Activated CD4-positive, alpha-beta T cell treated with anti-CD3 and anti-CD28 coated beads, Interleukin-2, Interleukin-4, amounts not matched to agents 100 ng/mL and 50 ng/mL, durations not matched to agents 16 hours and 8 hours (primary cell): ENCODE measurements at regions not wholly inside any gene's neighbourhood (a gene's known extent, or its start where the extent isn't known, plus 50 kb on each side); places are given as distances from the start of the nearest gene placed in this dataset.
"Not testable (repeated sequence)": the region's sequence is repeated elsewhere in the genome, so short reads cannot be mapped to it uniquely, and the experiment has no call there.

Source experiments
- DNase-seq: peaks from one replicate; pipeline ENCODE4 v3.0.0-alpha.2; 2020; ENCODE audit warnings: low spot score

DNA sequence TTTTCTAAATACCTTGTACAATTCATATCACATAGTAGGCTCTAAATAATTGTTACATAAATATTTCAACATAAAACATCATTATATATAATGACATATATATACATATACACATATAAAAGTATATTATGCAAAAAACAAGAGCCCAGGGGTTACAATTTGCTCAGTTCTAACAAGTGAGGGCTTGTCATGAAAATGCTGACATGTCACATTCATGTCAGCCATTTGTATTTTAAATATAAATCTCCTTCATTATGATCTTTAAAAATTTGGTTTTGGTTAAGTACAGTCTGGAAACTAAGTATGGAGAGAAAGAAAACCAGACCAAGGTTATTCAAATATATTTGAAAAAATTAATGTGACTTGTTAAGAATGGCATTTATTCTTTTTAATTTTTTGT, 2745.4 kb downstream of the PCDH7 start:
- no peak for DNase-seq

DNA sequence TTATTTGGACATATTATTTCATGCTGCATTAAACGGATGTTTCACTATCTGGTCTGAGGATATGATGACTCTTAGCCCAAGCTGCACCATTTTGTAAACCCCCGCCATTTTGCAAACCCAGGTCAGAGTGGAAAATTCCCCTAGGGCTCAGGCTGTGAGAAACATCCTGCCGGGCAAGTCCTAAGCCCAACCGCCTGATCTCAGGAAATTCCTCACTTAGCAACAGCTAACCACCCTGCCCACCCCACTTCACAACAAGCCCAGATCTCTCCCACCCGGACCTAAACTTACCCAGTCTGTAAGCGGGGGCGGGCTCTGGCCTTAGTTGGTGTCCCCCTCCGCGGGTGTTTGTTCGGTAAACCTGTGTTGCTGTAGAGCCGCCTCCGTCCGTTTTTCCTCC, 2747.1 kb downstream of the PCDH7 start:
- DNase-seq, result no peak

DNA sequence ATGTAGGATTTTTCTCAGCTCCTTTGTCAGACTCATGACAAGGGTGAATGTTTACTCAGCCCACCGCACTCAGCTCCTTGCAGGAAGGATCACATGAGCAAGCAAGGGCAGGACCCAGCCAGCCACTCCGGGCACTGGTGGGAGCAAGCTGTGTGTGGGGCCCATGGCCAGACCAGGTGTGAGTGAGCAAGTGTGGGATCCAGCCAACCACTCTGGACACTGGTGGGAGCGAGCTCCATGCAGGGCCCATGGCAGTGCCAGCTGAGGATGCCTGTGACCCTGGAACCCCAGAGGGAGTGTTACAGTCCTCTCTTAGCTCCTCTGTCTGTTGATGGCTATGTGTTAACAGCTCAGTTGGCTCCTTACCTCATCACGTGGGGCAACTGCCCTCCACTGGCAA, 2750.6 kb downstream of the PCDH7 start:
- DNase-seq, result no peak

DNA sequence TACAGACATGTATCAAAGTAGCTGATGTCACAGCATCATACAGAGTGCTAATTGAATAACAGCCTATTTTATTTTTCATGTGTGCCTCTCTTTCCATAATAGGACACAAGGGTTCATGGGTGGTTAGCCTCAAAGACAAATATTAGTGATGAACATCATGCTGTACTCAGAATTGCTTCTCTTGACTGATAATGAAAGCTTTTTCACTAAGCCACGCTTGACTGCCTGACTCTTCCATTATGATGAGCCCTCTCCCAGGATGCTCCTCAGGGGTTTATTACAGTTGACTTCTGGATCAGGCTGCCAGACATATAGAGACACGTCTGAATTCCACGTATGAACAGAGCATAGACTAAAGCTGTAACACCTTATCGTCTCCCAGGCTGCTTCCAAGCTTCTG, 2757.5 kb downstream of the PCDH7 start:
- no peak for DNase-seq

DNA sequence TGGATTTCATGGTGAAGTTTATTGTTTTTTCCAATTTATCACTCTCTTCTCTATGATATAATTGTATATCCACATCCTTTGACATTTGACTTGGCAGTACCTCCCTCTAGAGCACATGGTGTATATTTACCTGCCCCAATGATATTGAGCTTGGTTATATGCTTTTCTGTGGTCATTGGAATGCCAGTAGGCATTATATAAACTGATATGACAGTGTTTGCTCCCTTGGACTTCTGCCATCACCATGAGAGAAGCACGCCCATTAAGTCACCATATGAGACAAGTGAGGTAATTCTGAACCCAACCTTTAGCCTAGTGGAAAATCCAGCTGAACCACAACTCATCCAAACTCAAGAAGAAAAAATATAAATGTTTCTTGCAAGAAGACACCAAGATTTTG, 2761.5 kb downstream of the ARAP2 start:
- no peak for DNase-seq

DNA sequence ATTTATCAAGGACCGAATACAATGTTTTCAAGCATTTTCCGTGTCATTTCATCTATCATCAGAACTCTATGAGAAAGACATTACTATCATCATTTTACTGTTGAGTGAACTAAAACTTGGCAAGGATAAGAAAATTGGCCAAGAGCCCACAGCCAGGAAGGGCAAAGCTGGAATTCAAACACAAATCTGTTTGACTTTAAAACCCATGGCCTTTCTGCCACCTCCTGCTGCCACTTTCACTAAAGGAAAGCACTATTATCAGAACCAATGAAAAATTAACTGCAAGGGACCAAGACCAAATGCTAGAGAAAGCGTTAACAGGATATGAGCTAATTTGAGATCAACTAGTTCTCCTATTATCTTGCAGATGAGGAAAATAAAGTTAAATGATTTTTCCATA, 2759.2 kb downstream of the ARAP2 start:
- DNase-seq, result no peak

DNA sequence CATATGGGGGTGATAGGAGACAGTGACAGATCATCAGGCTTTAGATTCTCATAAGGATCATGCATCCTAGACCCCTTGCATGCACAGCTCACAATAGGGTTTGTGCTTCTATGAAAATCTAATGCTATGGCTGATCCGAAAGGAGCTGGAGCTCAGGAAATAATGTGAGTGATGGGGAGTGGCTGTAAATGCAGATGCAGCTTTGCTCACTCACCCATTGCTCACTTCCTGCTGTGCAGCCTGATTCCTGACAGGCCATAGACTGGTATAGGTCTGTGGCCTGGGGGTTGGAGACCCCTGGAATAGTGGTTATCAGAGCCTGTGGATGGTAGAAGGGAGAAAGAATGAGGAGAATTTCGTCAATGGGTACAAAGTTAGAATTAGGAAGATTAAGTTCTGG, 2751.1 kb downstream of the ARAP2 start:
- no peak for DNase-seq

DNA sequence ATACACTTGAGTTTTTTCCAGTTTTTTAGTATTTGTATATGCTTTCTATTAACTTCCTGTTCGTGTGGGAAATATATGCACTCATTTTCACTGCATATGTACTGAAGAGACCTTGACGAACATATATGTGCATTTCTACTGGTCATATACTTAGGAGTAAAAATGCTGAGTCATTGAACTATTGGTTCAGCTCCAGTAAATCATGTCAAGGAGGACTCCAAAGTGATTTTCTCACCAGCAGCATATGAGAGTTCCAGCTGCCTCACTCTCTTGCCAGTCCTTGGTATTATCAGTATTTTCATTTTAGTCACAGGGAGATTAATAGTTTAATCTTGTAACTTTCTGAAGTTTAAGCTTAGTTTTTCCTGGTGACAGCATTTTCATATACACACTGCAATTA, 2750.2 kb downstream of the ARAP2 start:
- no peak for DNase-seq

DNA sequence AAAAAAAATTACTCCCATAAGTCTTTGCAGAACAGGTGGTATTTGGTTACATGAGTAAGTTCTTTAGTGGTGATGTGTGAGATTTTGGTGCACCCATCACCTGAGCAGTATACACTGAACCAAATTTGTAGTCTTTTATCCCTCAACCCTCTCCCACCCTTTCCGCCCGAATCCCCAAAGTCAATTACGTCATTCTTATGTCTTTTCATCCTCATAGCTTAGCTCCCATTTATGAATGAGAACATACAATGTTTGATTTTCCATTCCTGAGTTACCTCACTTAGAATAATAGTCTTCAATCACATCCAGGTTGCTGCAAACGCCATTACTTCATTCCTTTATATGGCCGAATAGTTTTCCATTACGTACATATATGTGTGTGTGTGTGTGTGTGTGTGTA, 2742.7 kb downstream of the ARAP2 start:
- not testable (repeated sequence) for DNase-seq

DNA sequence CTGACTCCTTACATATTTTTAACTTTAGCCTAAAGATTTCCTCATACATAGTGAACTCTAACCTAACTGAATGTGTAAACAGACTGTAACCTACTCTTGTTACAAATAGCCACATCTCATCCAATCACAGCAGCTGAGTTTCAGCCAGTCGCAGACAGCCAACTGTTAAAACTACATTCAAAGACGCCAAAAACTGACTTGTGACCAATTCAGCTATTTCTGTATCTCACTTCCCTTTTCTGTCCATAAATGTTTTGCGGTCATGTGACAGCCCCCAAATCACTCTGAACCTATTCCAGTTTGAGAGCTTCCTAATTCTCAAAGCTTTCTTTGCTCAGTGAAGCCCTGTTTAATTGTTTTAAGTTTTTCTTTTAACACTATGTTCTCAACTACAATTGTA, 2731.9 kb downstream of the ARAP2 start:
- DNase-seq, result no peak

DNA sequence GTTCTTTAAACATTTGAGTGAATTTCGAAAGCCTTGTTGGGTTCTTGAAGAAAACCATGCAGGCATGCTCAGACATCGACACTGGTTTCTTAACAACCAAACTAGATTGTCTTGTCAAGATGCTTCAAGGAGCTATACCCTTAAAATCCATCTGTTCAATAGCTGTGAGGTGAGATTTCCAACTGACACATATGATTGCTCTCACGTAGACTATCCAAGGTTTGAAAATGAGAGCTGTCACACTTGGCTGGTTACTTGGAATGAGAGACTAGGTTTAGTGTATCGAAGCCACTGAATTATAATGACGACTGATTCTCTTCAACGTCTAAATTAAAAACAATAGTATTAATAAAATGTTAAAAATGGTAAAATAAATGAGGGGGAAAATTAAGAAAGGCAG, 2725.5 kb downstream of the ARAP2 start:
- DNase-seq, result no peak

DNA sequence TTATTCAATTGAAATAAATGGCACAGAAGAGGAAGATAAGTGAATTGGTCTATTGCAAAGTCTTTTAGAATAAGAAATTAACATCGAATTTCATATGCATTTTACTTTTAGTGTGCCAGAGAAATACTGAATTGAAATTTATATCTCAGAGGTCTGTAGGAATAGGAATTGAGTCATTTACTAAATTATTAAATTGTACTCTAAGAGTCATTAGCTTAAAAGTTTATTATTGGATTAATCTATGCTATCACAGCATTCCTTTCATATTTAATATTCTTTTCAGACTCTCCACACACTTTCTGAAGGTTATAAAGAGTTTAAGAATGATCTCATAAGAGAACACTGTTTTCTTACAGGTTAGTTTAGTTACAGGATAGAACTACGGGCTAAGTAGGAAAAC, 2711.5 kb downstream of the ARAP2 start:
- DNase-seq, result no peak

DNA sequence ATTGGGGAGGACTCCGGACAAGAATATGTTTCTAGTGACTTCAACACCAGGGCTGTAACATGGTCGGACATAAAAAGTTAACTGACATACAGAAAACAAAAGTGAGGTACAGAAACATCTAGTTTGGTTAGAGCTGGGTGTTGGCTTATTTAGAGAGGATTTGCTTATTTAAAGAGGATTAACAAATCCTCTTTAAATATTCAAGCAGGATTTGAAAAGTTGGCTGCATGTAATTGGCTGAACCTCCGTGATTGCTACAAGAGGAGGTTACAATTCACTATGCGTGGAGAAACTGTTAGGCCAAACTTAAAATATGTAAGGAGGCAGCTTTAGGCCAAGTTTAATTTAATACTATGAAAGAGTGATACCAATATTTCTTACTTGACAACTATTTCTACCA, 2707.4 kb downstream of the ARAP2 start:
- no peak for DNase-seq

DNA sequence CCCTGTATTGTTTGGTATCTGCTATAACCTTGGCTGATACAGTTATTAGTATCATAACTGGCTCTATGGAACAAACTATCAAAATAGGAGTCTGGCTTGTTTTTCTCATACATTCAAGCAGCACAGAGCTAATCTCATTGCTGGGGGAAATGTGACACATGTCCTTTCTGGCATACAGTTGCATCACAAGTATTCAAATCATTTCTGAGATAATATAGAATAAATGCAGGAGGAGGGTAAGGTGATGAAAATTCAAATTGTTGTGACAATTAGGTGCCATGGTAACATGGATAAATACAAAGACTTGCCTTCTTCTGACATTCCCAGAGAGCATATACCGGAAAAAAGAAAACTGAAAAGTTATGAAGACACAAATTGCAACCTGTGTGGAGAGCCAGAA, 2706.8 kb downstream of the ARAP2 start:
- no peak for DNase-seq

DNA sequence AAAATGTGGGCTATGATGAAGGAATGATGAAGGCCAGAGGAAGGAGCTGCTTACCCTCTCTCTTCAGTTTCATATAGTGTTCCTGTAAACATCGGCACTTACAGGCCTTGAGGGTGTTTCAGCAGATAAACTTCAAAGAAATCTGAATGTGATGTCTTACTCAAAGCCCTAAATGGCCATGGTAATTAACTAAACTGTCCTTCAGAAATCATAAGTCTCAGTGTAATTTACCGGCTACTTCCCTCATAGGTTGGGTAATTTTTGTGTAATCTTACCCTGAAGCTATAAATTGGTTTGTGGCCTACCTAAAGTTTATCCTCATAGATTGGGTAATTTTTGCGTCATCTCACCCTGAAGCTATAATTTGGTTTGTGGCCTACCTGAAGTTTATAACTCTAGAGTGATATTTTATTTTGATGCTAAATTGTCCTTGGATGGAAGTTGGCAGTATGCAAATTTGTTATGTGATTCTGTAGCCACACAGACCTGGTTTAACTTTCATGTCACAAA, 2700.3 kb downstream of the ARAP2 start:
- no peak for DNase-seq

DNA sequence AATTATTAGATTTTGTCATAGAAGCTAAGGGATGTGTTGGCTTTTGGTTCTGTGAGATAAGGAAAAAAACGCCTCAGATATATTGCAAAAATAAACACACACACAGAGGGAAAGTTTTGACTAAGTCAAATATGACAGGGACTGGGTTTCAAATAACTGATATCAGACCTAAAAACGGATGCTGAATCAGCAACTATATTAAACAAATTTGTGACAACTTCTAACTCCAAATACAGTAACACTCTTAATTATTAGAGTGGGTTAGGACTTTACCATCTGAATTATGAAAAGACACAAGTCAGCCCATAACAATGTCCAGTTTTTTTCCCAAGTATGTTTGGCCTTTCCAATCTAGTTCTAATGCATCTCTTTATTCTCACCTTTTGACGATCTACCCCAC, 2693.1 kb downstream of the ARAP2 start:
- no peak for DNase-seq

DNA sequence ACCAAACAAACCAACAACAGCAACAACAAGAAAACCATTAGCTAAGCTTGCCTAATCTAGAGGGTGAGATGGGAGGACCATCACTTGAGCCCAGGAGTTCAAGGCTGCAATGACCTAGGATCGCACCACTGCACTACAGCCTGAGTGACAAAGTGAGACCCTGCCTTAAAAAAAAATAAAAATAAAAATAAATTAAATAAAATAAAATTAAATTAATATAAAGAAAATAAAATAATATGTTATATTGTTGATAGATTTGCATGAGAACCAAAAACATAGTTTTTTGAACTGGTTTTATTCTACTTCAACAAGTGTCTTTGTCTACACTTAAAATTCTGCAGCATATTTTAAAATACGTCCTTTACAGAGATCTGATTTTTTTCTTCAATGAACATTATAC, 2683.1 kb downstream of the ARAP2 start:
- DNase-seq, result no peak

DNA sequence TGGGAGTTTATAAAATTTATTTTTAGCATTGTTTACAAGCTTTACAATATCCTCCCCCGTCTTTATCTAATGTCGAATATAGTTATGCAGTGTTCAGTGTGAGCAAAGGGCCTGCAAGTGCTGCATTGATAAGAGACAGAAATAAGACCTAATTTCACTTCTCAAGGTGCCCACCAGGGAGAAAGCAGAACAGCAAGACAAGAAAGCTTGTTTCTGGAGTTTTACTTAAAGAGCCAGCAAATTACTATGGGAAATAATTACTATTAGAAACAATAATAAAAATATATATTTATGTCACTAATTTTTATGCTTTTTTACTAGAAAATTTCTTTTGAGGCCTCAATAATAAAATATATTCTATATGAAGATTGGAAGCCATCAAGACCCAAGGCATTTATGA, 2677.7 kb downstream of the ARAP2 start:
- DNase-seq, result no peak

DNA sequence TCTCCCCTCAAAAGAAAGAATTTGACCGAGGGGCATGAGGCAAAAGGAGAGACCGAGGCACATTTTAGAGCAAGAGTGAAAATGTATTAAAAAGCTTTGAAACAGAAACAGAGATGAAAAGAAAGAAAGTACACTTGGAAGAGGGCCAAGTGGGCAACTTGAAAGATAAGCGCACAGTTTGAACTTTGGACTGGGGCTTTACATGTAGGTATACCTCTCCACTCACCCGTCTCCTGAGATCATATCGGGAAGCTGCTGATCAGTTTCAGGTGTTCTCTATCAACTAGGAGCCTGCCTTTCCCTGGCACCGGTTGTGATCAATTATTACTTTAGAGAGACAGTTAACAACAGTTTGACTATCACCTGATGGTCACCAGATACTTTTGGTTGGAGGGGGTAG, 2666.5 kb downstream of the ARAP2 start:
- DNase-seq, result no peak

DNA sequence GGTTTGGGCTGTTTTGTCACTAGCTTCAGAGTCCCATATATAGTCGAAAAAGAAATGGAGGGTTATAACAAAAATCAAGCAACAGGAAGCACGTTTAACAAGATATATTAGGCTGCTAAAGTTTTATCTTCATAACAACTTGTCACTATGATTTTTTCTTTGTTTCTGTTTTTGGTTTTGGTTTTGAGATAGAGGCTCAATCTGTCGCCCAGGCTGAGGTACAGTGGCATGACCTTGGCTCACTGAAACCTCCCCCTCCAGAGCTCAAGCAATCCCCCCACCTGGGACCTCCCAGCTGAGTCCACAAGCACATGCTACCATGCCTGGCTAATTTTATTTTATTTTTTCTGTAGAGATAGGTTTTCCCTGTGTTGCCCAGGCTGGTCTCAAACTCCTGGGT, 2664.4 kb downstream of the ARAP2 start:
- no peak for DNase-seq

DNA sequence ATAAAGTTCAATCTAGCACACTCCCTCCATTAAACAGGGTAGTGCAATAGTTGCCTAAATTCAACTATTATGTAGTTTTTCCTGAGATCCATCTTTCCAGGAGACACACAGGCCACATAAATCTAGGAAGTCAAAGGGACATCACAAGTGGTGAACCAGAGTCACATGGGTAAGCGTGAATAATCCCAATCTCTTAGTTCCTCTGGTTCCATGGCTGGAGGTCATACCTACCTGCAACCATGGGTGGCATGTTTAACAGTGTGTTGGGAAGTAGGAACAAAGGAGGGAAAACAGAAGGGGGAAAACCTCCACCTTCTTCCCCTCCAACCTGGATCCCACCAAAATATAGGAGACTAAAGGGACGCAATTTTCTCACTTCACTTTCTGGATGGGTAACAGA, 2651.6 kb downstream of the ARAP2 start:
- DNase-seq, result no peak

DNA sequence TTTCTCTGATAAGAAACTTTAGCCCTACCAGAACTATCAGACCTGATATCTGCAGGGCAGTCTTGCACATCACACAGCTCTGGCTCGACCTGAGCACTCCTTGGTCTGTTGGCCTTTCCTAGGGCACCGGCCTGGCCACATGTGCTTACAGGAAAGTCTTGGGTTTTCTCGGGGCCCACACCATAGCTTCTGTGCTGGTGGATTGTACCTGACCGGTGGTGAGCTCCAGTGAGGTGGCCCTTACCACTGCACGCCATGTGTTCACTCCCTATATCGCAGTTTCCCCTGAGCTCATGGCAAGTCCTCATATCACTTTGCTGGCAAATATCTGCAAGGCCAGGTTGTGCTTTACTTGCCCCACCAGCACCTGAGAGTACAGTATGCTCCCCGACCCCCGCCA, 2637.4 kb downstream of the ARAP2 start:
- DNase-seq, result no peak

DNA sequence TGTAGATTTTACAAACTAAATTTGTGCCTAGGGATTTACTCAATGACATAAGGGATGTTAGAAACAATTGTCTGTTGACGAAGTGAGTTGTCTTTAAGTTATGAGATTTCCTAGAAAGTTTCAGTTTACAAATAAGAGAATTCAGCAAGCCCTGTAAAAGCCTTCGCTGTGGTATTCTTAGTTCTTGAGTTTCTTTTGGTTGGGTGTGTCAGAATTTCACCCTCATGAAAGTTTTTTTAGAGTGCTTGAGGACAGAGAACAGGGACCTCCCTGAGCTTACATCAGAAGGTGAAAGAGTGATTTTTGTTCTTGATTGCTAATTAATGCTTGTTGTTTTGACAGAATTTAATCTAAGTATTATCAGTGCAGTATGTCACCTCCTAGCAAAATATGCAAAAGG, 2628.2 kb downstream of the ARAP2 start:
- DNase-seq, result no peak

DNA sequence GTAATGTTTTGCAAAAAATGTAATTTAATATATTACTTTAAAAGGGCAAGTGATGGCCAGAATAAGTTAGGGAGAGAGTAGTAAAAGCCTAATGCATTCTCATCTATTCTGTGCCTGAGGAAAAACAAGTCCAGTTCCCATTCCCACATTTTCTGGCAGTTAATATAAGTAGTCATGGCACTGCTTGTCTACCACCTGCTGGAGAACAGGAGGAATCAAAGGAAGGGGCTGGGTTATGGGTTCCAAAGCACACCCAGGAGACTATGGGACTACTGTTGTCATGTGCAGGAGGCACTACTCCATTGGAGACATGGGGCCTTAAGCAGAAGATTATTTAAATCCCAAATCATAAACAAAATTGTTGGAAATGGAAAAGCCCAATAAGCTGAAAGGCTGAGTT, 2618.6 kb downstream of the ARAP2 start:
- no peak for DNase-seq

DNA sequence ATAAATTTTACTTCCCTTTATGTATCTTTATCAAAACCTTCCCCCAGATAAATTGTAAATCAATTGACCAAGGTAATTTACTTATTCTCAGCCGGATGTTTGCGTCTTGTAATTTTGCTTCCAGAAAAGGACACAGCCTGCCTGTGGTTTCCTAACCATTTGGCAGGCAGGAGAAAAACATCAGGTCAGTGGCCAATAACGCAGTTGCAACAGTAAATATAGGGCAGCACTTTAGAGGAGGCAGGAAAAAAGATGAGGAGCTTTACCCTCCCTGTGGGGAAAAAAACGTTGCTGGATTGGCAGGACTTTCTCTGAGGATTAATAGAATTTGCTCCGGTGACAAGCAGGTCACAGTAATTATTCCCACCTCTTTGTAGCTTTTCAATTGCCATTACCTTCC, 2618.1 kb downstream of the ARAP2 start:
- no peak for DNase-seq
